ENCODE measurements at regions not wholly inside any gene's neighbourhood (a gene's known extent, or its start where the extent isn't known, plus 50 kb on each side); places are given as distances from the start of the nearest gene placed in this dataset.

DNA sequence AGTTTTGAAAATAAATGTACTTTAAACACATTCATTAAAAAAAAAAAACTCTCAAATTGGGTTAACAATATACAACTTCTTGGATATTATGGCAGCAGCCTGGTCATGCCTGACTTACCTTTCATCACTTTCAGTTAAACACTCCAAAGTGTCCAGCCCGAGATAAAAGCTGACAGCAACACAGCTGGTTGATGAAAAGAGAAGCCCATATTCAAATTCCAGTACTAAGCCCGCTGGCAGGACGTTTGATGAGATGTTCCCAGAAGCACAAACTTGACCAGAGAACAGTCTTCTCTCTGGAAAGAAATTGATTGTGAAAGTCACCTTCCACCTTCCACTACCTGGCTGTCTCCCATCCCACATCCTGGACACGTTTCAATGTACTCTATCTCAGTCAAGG, 586.3 kb downstream of the TDRD15 start:
- H3K27ac Mint-ChIP-seq = no peak overlapping the region
- POLR2A ChIA-PET = no interaction called here
- H3K36me3 Mint-ChIP-seq (ENCODE audit: low read depth) = no peaks in the 10 kb centered on the region
- no peaks in the 10 kb centered on the region for H3K27me3 Mint-ChIP-seq
- no peak overlapping the region for H3K4me3 Mint-ChIP-seq
- CTCF ChIA-PET = no interaction called here
- H3K4me1 Mint-ChIP-seq = no peaks in the 10 kb centered on the region
- no peak for DNase-seq
- intact Hi-C loops (cut with DNase I, micrococcal nuclease) = no loop called here
- H3K9me3 Mint-ChIP-seq (ENCODE audit: low read depth) = peaks cover 6% of the 10 kb centered on the region
- ATAC-seq = no peak

GRCh38 chr2:21710496-21710895, 586.7 kb downstream of the TDRD15 start:
- intact Hi-C loops (cut with DNase I, micrococcal nuclease) = no loop called here
- ChIA-PET POLR2A (no interaction called here), CTCF (no interaction called here)
- Mint-ChIP-seq H3K27me3 (no peaks in the 10 kb centered on the region), H3K9me3 (ENCODE audit: low read depth) (peaks cover 6% of the 10 kb centered on the region), H3K4me3 (no peak overlapping the region), H3K27ac (no peak overlapping the region), H3K4me1 (no peaks in the 10 kb centered on the region), H3K36me3 (ENCODE audit: low read depth) (no peaks in the 10 kb centered on the region)
- ATAC-seq (no peak), DNase-seq (no peak)

DNA sequence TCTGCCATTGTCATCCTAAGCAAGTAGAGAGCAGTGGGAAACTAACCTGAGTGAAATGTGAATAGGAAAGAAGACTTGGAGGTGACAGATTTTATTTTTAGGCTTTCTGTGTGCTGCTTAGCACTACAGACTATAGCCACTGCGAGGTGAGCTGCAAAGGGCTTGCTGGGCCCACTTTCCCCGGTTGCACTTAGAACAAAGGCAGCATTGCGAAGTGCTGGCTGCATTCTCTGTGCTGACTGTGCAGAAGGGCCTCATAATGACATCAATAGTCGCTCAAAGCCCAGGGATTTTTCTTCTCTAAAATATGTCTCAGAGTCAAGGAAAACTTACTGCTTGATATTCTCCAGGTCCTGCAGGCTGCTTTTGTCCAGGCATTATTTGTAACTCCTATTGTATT, 592.1 kb downstream of the TDRD15 start:
- Mint-ChIP-seq H3K36me3 (ENCODE audit: low read depth) (no peaks in the 10 kb centered on the region), H3K27me3 (no peaks in the 10 kb centered on the region), H3K9me3 (ENCODE audit: low read depth) (peaks cover 6% of the 10 kb centered on the region), H3K4me1 (no peaks in the 10 kb centered on the region), H3K4me3 (no peak overlapping the region), H3K27ac (no peak overlapping the region)
- intact Hi-C loops (cut with DNase I, micrococcal nuclease) = no loop called here
- no peak for DNase-seq
- ChIA-PET CTCF (no interaction called here), POLR2A (no interaction called here)
- no peak for ATAC-seq

- no peak overlapping the region for H3K27ac Mint-ChIP-seq
- no peak overlapping the region for H3K4me3 Mint-ChIP-seq
- ChIA-PET CTCF (no interaction called here), POLR2A (no interaction called here)
- no peak for ATAC-seq
- no peaks in the 10 kb centered on the region for H3K36me3 Mint-ChIP-seq (ENCODE audit: low read depth)
- H3K4me1 Mint-ChIP-seq = no peaks in the 10 kb centered on the region
- H3K27me3 Mint-ChIP-seq = no peaks in the 10 kb centered on the region
- intact Hi-C loops (cut with DNase I, micrococcal nuclease) = no loop called here
- no peak for DNase-seq
- H3K9me3 Mint-ChIP-seq (ENCODE audit: low read depth) = peaks cover 8% of the 10 kb centered on the region
These were observed 603.3 kb downstream of the TDRD15 start for GRCh38 chr2:21727101-21727500.

- intact Hi-C loops (cut with DNase I, micrococcal nuclease) = no loop called here
- Mint-ChIP-seq H3K4me1 (no peaks in the 10 kb centered on the region), H3K4me3 (no peak overlapping the region), H3K27me3 (no peaks in the 10 kb centered on the region), H3K36me3 (ENCODE audit: low read depth) (no peaks in the 10 kb centered on the region), H3K27ac (no peak overlapping the region), H3K9me3 (ENCODE audit: low read depth) (peaks cover 8% of the 10 kb centered on the region)
- ChIA-PET CTCF (no interaction called here), POLR2A (no interaction called here)
- DNase-seq (no peak), ATAC-seq (no peak)
These were observed 604.4 kb downstream of the TDRD15 start for GRCh38 chr2:21728133-21728532.

- ATAC-seq = no peak
- no peak overlapping the region for H3K4me3 Mint-ChIP-seq
- intact Hi-C loops (cut with DNase I, micrococcal nuclease) = no loop called here
- peaks cover 5% of the 10 kb centered on the region for H3K9me3 Mint-ChIP-seq (ENCODE audit: low read depth)
- no peaks in the 10 kb centered on the region for H3K36me3 Mint-ChIP-seq (ENCODE audit: low read depth)
- no peak for DNase-seq
- H3K27me3 Mint-ChIP-seq = no peaks in the 10 kb centered on the region
- no peaks in the 10 kb centered on the region for H3K4me1 Mint-ChIP-seq
- ChIA-PET CTCF (no interaction called here), POLR2A (no interaction called here)
- no peak overlapping the region for H3K27ac Mint-ChIP-seq
These were observed 606.4 kb downstream of the TDRD15 start for GRCh38 chr2:21730141-21730540.

DNA sequence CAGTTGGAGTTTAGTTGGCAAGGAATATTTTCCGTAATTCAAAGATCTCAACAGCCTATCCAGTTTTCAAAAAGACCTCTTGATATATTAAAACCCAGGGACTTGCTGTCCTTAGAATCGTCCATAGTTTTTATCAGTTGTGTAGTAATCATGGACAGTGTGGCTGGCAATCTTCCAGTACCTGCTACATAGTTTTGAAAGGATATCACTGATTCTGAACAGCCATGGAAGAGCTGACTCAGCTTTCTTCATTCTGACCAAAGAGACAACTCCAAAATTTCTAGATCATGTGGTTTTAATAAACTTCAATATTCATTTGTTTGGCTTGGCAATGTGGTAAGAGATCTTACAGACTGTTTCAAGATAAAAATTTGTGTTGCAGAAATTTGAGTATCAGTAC, 616.7 kb downstream of the TDRD15 start:
- ATAC-seq (no peak), DNase-seq (no peak)
- intact Hi-C loops (cut with DNase I, micrococcal nuclease) = no loop called here
- Mint-ChIP-seq H3K36me3 (ENCODE audit: low read depth) (no peaks in the 10 kb centered on the region), H3K27ac (no peak overlapping the region), H3K4me1 (no peaks in the 10 kb centered on the region), H3K27me3 (no peaks in the 10 kb centered on the region), H3K9me3 (ENCODE audit: low read depth) (peaks cover 6% of the 10 kb centered on the region), H3K4me3 (no peak overlapping the region)
- CTCF ChIA-PET = no interaction called here
- POLR2A ChIA-PET = no interaction called here

DNA sequence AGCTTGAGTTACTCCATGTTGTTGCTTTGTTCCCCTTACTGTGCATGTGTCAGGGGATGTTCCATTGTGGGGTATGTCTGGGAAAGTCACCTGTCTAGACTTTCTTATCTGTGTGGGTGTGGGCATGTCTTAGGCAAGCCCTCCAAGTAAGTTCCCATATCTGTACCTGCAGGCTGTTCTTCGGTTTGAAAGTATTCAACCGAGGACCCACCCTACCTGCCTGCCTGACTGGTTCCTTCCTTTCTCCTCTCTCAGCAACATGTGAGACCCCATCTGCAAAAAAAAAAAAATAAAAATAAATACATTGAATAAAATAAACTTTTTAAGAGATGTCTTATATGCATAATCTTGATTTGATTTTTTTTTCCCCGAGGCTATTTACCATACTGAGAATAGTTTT, 622.7 kb downstream of the TDRD15 start:
- H3K36me3 Mint-ChIP-seq (ENCODE audit: low read depth) = no peaks in the 10 kb centered on the region
- intact Hi-C loops (cut with DNase I, micrococcal nuclease) = no loop called here
- DNase-seq = no peak
- ATAC-seq = no peak
- peaks cover 7% of the 10 kb centered on the region for H3K9me3 Mint-ChIP-seq (ENCODE audit: low read depth)
- H3K4me1 Mint-ChIP-seq = no peaks in the 10 kb centered on the region
- ChIA-PET POLR2A (no interaction called here), CTCF (no interaction called here)
- H3K27me3 Mint-ChIP-seq = no peaks in the 10 kb centered on the region
- H3K27ac Mint-ChIP-seq = no peak overlapping the region
- no peak overlapping the region for H3K4me3 Mint-ChIP-seq

DNA sequence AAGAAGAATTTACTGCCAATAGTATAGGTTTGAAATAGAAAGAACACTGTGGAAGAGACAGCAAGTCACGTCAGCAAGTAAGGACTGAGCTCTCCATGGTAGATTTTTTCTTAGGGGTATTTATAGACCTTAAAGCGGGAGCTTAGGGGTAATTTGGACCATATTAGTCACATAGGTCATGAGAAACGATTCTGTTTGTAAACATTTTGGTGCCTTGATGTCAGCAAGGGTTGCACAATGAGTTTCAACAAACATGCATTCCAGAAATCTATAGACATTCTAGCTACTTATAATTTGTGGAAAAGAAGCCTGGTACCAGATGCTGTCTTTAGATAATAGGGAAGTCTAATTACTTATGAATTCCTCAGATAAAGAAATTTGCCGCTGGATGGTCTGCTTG, 624.7 kb downstream of the TDRD15 start:
- DNase-seq = no peak
- no peaks in the 10 kb centered on the region for H3K36me3 Mint-ChIP-seq (ENCODE audit: low read depth)
- CTCF ChIA-PET = no interaction called here
- H3K27ac Mint-ChIP-seq = no peak overlapping the region
- H3K4me3 Mint-ChIP-seq = no peak overlapping the region
- POLR2A ChIA-PET = no interaction called here
- no peak for ATAC-seq
- no peaks in the 10 kb centered on the region for H3K27me3 Mint-ChIP-seq
- H3K4me1 Mint-ChIP-seq = no peaks in the 10 kb centered on the region
- H3K9me3 Mint-ChIP-seq (ENCODE audit: low read depth) = peaks cover 9% of the 10 kb centered on the region
- intact Hi-C loops (cut with DNase I, micrococcal nuclease) = no loop called here

DNA sequence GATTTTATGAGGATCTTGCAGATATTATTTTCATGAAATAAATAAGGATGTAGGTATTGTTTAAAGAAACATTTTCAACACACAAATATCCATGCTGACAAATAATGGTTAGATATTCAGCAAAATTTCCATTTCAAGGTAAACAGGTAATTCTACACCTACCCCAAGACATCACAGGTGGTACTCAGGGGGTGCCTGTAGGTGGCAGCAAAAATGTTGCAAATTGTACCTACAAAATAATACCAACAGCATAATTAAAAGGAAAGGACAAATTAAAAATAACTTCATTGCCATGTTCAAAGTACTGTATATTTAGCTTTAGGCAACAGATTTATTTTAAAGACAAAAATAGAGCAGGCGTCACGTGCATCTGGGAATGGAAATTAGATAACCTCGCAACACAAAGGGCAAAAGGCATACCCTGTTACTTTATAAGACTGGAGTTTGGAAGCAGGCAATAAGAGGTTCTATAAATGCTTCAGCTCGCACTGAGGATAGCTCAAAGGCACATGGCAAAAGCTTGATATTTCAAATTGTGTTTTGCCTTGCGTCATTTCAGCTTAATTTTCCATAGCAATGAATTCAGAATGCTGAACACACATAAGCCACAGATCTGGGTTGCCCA, 630.5 kb downstream of the TDRD15 start:
- no peaks in the 10 kb centered on the region for H3K4me1 Mint-ChIP-seq
- ATAC-seq (no peak), DNase-seq (no peak)
- H3K9me3 Mint-ChIP-seq (ENCODE audit: low read depth) = peaks cover 7% of the 10 kb centered on the region
- intact Hi-C loops (cut with DNase I, micrococcal nuclease) = no loop called here
- no peak overlapping the region for H3K27ac Mint-ChIP-seq
- no peak overlapping the region for H3K4me3 Mint-ChIP-seq
- ChIA-PET POLR2A (no interaction called here), CTCF (no interaction called here)
- H3K36me3 Mint-ChIP-seq (ENCODE audit: low read depth) = no peaks in the 10 kb centered on the region
- H3K27me3 Mint-ChIP-seq = no peaks in the 10 kb centered on the region

DNA sequence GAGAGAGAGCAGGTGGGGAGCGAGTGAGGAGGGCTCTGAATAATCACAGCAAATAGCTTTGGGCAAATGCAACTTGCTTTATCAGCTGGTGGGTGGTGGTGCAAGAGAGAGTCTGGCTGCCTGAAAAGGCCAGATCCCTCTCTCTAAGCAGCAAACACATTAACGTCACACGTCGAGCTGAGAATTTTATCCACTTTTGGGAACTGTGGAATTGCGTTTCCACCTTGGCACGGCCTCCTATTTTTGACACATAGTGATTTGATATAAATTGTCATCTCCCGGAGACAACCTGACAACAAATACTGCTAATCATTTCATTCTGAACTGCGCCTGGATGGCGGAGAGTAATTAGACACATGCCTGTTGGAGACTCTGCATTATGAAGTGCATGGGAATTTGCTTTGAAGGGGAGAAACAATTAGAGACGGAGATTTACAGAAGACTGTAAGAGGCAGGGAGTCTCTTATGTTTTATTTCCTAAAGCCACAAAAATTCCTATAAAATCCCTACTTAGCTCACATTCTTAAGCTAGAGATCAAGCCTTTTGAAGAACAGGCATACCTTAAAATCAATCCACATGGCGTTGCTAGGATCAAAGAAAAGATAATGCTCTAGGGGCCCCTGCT, 634.1 kb downstream of the TDRD15 start:
- intact Hi-C loops (cut with DNase I, micrococcal nuclease) = no loop called here
- Mint-ChIP-seq H3K4me1 (no peaks in the 10 kb centered on the region), H3K36me3 (ENCODE audit: low read depth) (no peaks in the 10 kb centered on the region), H3K27ac (no peak overlapping the region), H3K4me3 (no peak overlapping the region), H3K9me3 (ENCODE audit: low read depth) (peaks cover 7% of the 10 kb centered on the region), H3K27me3 (no peaks in the 10 kb centered on the region)
- CTCF ChIA-PET = no interaction called here
- no peak for DNase-seq
- no peak for ATAC-seq
- POLR2A ChIA-PET = no interaction called here

DNA sequence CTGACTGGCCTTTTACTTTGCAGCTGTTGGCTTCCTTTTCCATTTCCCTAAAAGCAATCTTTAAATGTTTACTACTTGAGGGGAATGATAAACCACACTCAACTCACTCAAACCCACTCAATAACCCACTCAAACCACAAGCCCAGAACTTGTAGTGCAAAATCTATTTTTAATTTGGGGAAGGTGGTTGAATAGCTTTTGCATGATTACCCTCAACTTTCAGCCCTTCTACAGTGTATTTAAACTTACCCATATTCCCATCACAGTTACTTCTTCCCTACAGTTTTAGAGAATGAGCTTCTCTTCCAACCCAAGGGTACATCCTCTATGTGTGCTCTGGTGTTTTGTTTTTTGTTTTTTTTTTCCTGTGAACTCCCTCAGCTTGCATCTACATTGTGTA, 636.1 kb downstream of the TDRD15 start:
- Mint-ChIP-seq H3K9me3 (ENCODE audit: low read depth) (peaks cover 7% of the 10 kb centered on the region), H3K27me3 (no peaks in the 10 kb centered on the region), H3K4me3 (no peak overlapping the region), H3K27ac (no peak overlapping the region), H3K36me3 (ENCODE audit: low read depth) (no peaks in the 10 kb centered on the region), H3K4me1 (no peaks in the 10 kb centered on the region)
- intact Hi-C loops (cut with DNase I, micrococcal nuclease) = no loop called here
- ATAC-seq = no peak
- ChIA-PET POLR2A (no interaction called here), CTCF (interaction anchor here (0.6 kb wide), 1 partner anchor 24 kb away, joined by 3 read pairs; no protein-coding TSS in a partner anchor)
- no peak for DNase-seq

GRCh38 chr2:21761361-21761760, 637.6 kb downstream of the TDRD15 start:
- Mint-ChIP-seq H3K36me3 (ENCODE audit: low read depth) (no peaks in the 10 kb centered on the region), H3K27ac (no peak overlapping the region), H3K9me3 (ENCODE audit: low read depth) (peaks cover 7% of the 10 kb centered on the region), H3K4me3 (no peak overlapping the region), H3K4me1 (no peaks in the 10 kb centered on the region), H3K27me3 (no peaks in the 10 kb centered on the region)
- ATAC-seq (no peak), DNase-seq (no peak)
- ChIA-PET CTCF (interaction anchor here (1.1 kb wide), 1 partner anchor 10 kb away, joined by 3 read pairs; no protein-coding TSS in a partner anchor), POLR2A (no interaction called here)
- intact Hi-C loops (cut with DNase I, micrococcal nuclease) = no loop called here

All from activated CD4-positive, alpha-beta T cell treated with anti-CD3 and anti-CD28 coated beads for 36 hours (primary cell).